Erythroblast (primary cell): ENCODE measurements at regions not wholly inside any gene's neighbourhood (a gene's known extent, or its start where the extent isn't known, plus 50 kb on each side); places are given as distances from the start of the nearest gene placed in this dataset.

Source experiments
- GATA1 ChIP-seq: IDR thresholded peaks from 2 replicates; pipeline ENCODE4 v1.6.1; 2011; ENCODE audit warnings: low read depth, mild to moderate bottlenecking, control low read depth, low read length, moderate library complexity
- POLR2A ChIP-seq: IDR thresholded peaks from 2 replicates; pipeline ENCODE4 v1.6.1; 2011; ENCODE audit warnings: mild to moderate bottlenecking, low read length

DNA sequence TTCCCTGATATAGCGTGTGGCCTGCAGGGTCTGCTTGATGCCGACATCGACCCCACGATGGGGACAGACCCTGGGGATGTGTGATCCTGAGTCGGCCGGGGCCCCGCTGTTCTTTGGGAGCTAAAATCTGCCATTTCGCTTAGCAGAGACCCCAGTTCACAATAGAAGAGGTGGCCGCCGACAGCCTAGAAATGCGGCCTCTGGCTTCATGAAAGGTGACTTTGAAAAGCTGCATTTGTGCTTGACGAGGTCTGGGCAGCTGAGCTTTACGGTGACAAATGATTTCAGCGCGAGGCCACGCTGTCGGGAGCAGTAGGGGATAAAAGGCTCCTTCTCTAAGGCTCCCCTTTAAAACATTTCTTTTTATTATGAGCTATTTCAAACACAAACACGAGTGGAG lies 71.7 kb downstream of the RPS6KA4 start:
- TF ChIP-seq POLR2A (no peak), GATA1 (no peak)
